PFSK-1 (cell line): ENCODE measurements at regions not wholly inside any gene's neighbourhood (a gene's known extent, or its start where the extent isn't known, plus 50 kb on each side); places are given as distances from the start of the nearest gene placed in this dataset.

ENCODE experiments used
- REST ChIP-seq, 2 experiments: IDR thresholded peaks; 2 replicates each; pipeline versions ENCODE4 v1.6.1 to v1.8.0; 2011 to 2012; ENCODE audit warnings: low read depth in 2 of 2, low read length in 2 of 2, control low read depth in 1 of 2, inconsistent platforms in 1 of 2, mild to moderate bottlenecking in 1 of 2, moderate library complexity in 1 of 2; ENCODE audit not compliant: insufficient read depth in 1 of 2
- TAF1 ChIP-seq: IDR thresholded peaks from 2 replicates; pipeline ENCODE4 v1.6.1; 2012; ENCODE audit warnings: low read length, control low read depth, borderline replicate concordance; ENCODE audit not compliant: insufficient read depth

DNA sequence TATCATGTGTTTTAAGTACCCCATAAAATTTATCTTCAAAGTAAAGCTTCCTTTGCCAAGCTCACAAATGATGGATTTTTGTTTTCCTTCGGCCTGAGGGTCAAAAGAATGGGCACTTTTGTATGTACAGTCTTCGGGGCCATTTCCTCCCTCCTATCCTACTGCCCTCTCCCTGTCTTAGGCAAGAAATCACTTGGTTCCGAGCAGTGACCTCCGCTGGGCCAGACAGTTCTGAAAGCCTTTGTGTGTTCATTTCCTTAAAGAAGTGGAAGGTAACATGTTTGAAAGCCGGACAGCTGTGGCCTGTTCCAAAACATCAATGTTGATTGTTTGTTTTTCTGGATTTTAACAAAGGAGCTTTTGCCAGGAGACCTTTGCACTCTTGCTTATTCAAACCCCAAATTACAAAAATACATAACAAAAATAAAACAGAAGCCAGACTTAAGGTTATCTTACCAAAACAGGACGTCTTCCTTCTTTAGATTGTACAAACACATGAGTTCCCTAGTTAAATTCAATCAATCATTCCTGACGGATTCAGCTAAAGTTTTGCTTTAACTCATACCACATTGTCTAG is 110.6 kb upstream of the LIMCH1 start:
- no peak for TF ChIP-seq TAF1
- no peak for TF ChIP-seq REST (IDR thresholded peaks at IDR 0.05; ENCODE audit: insufficient read depth in 1 of 2, low read depth in 2 of 2, low read length in 2 of 2)
